Ishikawa (cell line): ENCODE measurements at regions not wholly inside any gene's neighbourhood (a gene's known extent, or its start where the extent isn't known, plus 50 kb on each side); places are given as distances from the start of the nearest gene placed in this dataset.

Source experiments
- CEBPB ChIP-seq: IDR thresholded peaks from 2 replicates; pipeline ENCODE4 v1.6.1; 2012
- CREB1 ChIP-seq: IDR thresholded peaks from 2 replicates; pipeline ENCODE4 v1.6.1; 2012; ENCODE audit warnings: low read depth
- EGR1 ChIP-seq: IDR thresholded peaks from 2 replicates; pipeline ENCODE4 v1.6.1; 2012
- EP300 ChIP-seq: IDR thresholded peaks from 2 replicates; pipeline ENCODE4 v1.6.1; 2012; ENCODE audit warnings: borderline replicate concordance
- FOXM1 ChIP-seq: IDR thresholded peaks from 2 replicates; pipeline ENCODE4 v1.6.1; 2012; ENCODE audit warnings: low read depth, borderline replicate concordance
- NFIC ChIP-seq: IDR thresholded peaks from 2 replicates; pipeline ENCODE4 v1.6.1; 2012
- RAD21 ChIP-seq: IDR thresholded peaks from 2 replicates; pipeline ENCODE4 v1.6.1; 2012; ENCODE audit warnings: low read depth
- REST ChIP-seq: IDR thresholded peaks from 2 replicates; pipeline ENCODE4 v1.6.1; 2012; ENCODE audit warnings: low read depth, mild to moderate bottlenecking
- TAF1 ChIP-seq: IDR thresholded peaks from 2 replicates; pipeline ENCODE4 v1.6.1; 2012; ENCODE audit warnings: low read depth, mild to moderate bottlenecking
- TCF12 ChIP-seq: IDR thresholded peaks from 2 replicates; pipeline ENCODE4 v1.6.1; 2012; ENCODE audit warnings: low read depth
- TEAD4 ChIP-seq: IDR thresholded peaks from 2 replicates; pipeline ENCODE4 v1.6.1; 2012
- USF1 ChIP-seq: IDR thresholded peaks from 2 replicates; pipeline ENCODE4 v1.6.1; 2012
- YY1 ChIP-seq: IDR thresholded peaks from 2 replicates; pipeline ENCODE4 v1.6.1; 2012; ENCODE audit warnings: low read depth
- ZBTB7A ChIP-seq: IDR thresholded peaks from 2 replicates; pipeline ENCODE4 v1.6.1; 2012; ENCODE audit warnings: low read depth
- TF ChIP-seq, protein P1 (sequence below): IDR thresholded peaks from 2 replicates; pipeline ENCODE4 v1.6.1; 2012

DNA sequence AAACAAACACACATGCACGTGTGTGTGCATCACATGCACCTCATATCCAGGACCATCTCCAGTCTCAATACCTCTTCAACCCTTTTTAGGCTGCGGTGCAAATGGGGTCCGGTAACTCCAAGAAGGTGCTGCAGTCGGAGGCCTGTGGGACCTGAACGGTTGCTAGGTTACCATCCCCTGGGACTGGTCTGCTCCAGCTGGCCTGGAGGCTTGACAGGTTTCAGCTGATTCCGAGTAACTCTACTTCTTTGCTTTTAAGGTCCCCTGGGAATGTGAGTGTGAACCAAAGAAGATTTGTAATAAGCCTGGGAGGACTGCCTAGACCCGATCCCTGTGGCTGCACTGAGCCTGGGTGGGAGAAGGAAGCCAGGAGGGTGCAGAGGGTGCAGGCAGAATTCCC, 117.5 kb downstream of the CCNA1 start:
- TF ChIP-seq RAD21 (no peak), TEAD4 (no peak), YY1 (no peak)
- TF ChIP-seq, protein P1, sequence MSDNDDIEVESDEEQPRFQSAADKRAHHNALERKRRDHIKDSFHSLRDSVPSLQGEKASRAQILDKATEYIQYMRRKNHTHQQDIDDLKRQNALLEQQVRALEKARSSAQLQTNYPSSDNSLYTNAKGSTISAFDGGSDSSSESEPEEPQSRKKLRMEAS = no peak

DNA sequence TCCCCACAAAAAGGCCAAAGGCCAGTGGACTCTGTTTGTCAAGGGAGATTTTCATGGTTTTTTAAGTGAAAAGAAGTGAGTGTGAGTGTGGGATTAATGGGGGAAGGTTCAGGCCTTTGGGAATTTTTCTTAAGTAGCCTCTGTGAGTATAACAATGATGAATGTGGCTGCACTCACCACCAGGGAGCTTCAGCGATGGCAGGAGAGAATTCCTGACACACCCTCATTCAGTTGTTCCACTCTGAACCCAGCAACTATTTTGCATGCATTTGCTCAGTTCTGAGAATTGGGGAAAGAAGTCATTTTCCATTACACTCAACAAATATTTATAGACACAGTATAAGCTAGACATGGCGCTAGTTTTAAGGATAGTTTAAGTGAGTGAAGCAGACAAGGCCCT, 117.9 kb downstream of the CCNA1 start:
- TF ChIP-seq TEAD4 (no peak), FOXM1 (no peak), TAF1 (no peak), NFIC (no peak), YY1 (no peak), CEBPB (no peak), RAD21 (no peak), TCF12 (no peak), USF1 (no peak), EP300 (no peak), REST (no peak), ZBTB7A (no peak), EGR1 (no peak), CREB1 (no peak)
- TF ChIP-seq, protein P1 = no peak

GRCh38 chr13:36551445-36551844, 119.2 kb downstream of the CCNA1 start:
- TF ChIP-seq RAD21 (no peak), REST (peak; percentile 60; the same call in 1 of the 2 replicates)

DNA sequence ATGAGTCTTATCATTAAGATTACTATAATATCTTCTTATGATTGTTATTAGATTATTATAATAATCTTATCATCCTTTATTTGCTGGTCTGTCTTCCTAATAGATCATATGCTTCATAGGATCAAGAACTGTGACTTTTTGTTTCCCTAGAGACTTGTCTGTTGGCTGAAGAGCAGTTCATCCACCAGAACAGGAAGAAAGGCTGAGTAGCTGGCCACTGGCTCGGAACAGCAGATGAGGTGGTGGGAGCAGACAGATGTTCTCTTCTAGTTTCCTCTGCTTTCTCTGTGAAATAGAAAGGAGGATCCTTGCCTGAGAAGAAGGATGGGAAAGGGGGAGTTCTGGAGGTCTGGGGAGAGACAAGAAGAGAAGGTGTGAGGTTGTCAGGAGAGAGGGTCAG, 120.0 kb downstream of the CCNA1 start:
- no peak for TF ChIP-seq YY1
- no peak for TF ChIP-seq EP300
- no peak for TF ChIP-seq TEAD4
- no peak for TF ChIP-seq FOXM1
- no peak for TF ChIP-seq RAD21
- no peak for TF ChIP-seq CREB1
- TF ChIP-seq REST = no peak
- TF ChIP-seq ZBTB7A = no peak

DNA sequence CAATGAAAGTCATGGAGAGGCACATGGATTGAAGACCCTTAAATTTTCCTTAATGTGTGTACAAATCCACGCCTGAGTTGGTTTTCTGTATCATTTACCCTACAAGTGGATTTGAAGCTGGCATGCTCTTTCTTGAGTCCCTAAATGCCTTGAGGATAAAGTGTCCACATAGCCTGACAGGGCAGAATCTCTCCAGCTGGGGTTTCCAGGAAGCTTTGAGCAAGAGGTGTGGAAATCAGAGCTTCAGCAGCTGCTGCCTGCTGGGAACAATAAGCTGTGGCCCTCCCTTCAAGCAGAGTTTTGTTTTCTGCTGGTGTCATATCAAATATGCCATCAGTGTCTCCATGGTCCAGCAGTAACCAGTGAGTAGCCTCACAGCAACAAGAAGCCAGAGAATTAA, 120.3 kb upstream of the SERTM1 start:
- peak; percentile 76 for TF ChIP-seq EP300
- no peak for TF ChIP-seq YY1
- no peak for TF ChIP-seq CREB1
- TF ChIP-seq TCF12 = peak; percentile 43; the same call in 1 of the 2 replicates
- 0 out of 2 replicates have a peak, but pooled peaks have one; percentile 30 for TF ChIP-seq CEBPB
- no peak for TF ChIP-seq RAD21
- no peak for TF ChIP-seq REST
- no peak for TF ChIP-seq ZBTB7A
- no peak for TF ChIP-seq TAF1
- no peak for TF ChIP-seq EGR1
- TF ChIP-seq TEAD4 = 0 out of 2 replicates have a peak, but pooled peaks have one; percentile 3
- TF ChIP-seq USF1 = no peak
- TF ChIP-seq NFIC = no peak
- TF ChIP-seq, protein P1 = no peak
- TF ChIP-seq FOXM1 = no peak
